ENCODE measurements at regions not wholly inside any gene's neighbourhood (a gene's known extent, or its start where the extent isn't known, plus 50 kb on each side); places are given as distances from the start of the nearest gene placed in this dataset.

DNA sequence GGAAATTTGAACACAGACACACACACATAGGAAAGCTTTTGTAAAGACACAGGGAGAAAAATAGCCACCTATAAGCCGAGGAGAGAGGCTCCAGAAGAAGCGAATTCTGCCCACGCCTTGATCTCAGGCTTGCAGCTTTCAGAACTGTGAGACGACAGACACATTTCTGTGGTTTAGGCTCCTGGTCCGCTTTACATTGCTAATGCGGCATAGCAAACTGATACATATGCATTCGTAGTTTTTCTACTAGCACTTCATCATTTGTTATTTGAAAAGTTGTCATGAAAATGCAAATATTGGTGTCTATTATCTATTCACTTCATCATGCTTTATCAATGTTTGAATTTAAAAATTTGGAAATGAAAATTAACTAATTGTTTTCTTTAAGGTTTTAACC, 674.9 kb downstream of the SEMA5A start:
- no peak overlapping the region for H3K4me3 ChIP-seq
- no peaks in the 10 kb centered on the region for H3K9me3 ChIP-seq
- no peaks in the 10 kb centered on the region for H3K27me3 ChIP-seq
- no peaks in the 10 kb centered on the region for H3K36me3 ChIP-seq
- no peak for DNase-seq (ENCODE audit: low spot score)
- H3K4me1 ChIP-seq = no peaks in the 10 kb centered on the region
- TF ChIP-seq CTCF (IDR thresholded peaks at IDR 0.05) = no peak
- no peak overlapping the region for H3K27ac ChIP-seq

DNA sequence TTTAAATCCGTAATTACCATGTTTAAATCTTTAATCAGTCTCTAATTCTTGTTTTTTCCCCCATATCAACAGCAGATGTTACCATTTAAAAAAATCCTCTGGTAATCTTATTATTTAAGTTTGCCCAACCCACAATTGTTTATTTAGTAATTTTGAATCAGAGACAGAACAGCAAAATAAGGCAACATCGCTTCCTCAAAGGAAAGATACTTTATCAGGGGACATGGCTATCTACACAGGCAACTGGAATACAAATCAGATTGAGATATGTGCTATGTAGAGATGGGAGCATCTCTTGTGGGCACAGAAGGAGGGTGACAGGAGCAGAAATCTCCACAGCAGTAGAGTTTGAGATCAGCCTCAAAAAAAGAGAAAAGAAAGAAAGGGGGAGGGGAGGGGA, 674.4 kb downstream of the SEMA5A start:
- no peak overlapping the region for H3K4me3 ChIP-seq
- no peaks in the 10 kb centered on the region for H3K4me1 ChIP-seq
- H3K27me3 ChIP-seq = no peaks in the 10 kb centered on the region
- H3K27ac ChIP-seq = no peak overlapping the region
- DNase-seq (ENCODE audit: low spot score) = no peak
- TF ChIP-seq CTCF (IDR thresholded peaks at IDR 0.05) = no peak
- no peaks in the 10 kb centered on the region for H3K36me3 ChIP-seq
- no peaks in the 10 kb centered on the region for H3K9me3 ChIP-seq

GRCh38 chr5:8875722-8876121, 670.2 kb downstream of the SEMA5A start:
- DNase-seq (ENCODE audit: low spot score) = no peak
- H3K9me3 ChIP-seq = no peaks in the 10 kb centered on the region
- no peak for TF ChIP-seq CTCF (IDR thresholded peaks at IDR 0.05)
- no peaks in the 10 kb centered on the region for H3K4me1 ChIP-seq
- no peaks in the 10 kb centered on the region for H3K36me3 ChIP-seq
- H3K27ac ChIP-seq = no peak overlapping the region
- H3K27me3 ChIP-seq = no peaks in the 10 kb centered on the region
- H3K4me3 ChIP-seq = no peak overlapping the region

- H3K27ac ChIP-seq = no peak overlapping the region
- H3K27me3 ChIP-seq = no peaks in the 10 kb centered on the region
- H3K4me3 ChIP-seq = no peak overlapping the region
- no peaks in the 10 kb centered on the region for H3K9me3 ChIP-seq
- TF ChIP-seq CTCF (IDR thresholded peaks at IDR 0.05) = no peak
- DNase-seq (ENCODE audit: low spot score) = no peak
- no peaks in the 10 kb centered on the region for H3K4me1 ChIP-seq
- H3K36me3 ChIP-seq = no peaks in the 10 kb centered on the region
Measured at GRCh38 chr5:8879248-8879647, 666.6 kb downstream of the SEMA5A start.

- no peak overlapping the region for H3K4me3 ChIP-seq
- H3K36me3 ChIP-seq = no peaks in the 10 kb centered on the region
- no peak overlapping the region for H3K27ac ChIP-seq
- H3K27me3 ChIP-seq = no peaks in the 10 kb centered on the region
- H3K9me3 ChIP-seq = peaks cover 5 to 16% of the 10 kb centered on the region in 2 donors
- no peak for DNase-seq (ENCODE audit: low spot score)
- no peaks in the 10 kb centered on the region for H3K4me1 ChIP-seq
- no peak for TF ChIP-seq CTCF (IDR thresholded peaks at IDR 0.05)
Measured at GRCh38 chr5:8884029-8884428, 661.8 kb downstream of the SEMA5A start.

- no peak for DNase-seq (ENCODE audit: low spot score)
- H3K9me3 ChIP-seq = no peaks in the 10 kb centered on the region
- H3K4me1 ChIP-seq = no peaks in the 10 kb centered on the region
- no peaks in the 10 kb centered on the region for H3K36me3 ChIP-seq
- H3K27ac ChIP-seq = no peak overlapping the region
- H3K27me3 ChIP-seq = no peaks in the 10 kb centered on the region
- no peak for TF ChIP-seq CTCF (IDR thresholded peaks at IDR 0.05)
- H3K4me3 ChIP-seq = no peak overlapping the region
Measured at GRCh38 chr5:8892926-8893325, 652.9 kb downstream of the SEMA5A start.
